ENCODE measurements at regions not wholly inside any gene's neighbourhood (a gene's known extent, or its start where the extent isn't known, plus 50 kb on each side); places are given as distances from the start of the nearest gene placed in this dataset.

GRCh38 chrX:81527881-81528440, 326.1 kb downstream of the SH3BGRL start:
- Histone ChIP-seq H4K20me1 (ENCODE audit: control insufficient read depth, insufficient read depth, insufficient read length) (no peaks in the 10 kb centered on the region), H2BK20ac (ENCODE audit: low read depth, low read length, poor library complexity, severe bottlenecking) (no peak overlapping the region), H3K79me1 (ENCODE audit: insufficient read depth, low read depth, low read length, poor library complexity, severe bottlenecking) (no peaks in the 10 kb centered on the region), H3K56ac (ENCODE audit: insufficient read length, low read depth, low read length) (no peak overlapping the region), H2BK120ac (ENCODE audit: low read depth, low read length, poor library complexity, severe bottlenecking) (no peak overlapping the region), H3K79me2 (ENCODE audit: insufficient read depth, low read length) (no peaks in the 10 kb centered on the region), H2AK5ac (ENCODE audit: insufficient read length, low read length) (no peak overlapping the region), H3K4me1 (ENCODE audit: insufficient read depth, low read length) (no peaks in the 10 kb centered on the region), H2BK12ac (ENCODE audit: insufficient read length, low read depth, low read length) (no peak overlapping the region), H3K18ac (ENCODE audit: insufficient read length, low read depth, low read length) (no peak overlapping the region), H3K14ac (ENCODE audit: insufficient read depth, low read length) (no peak overlapping the region), H3K4ac (ENCODE audit: low read depth, low read length) (no peak overlapping the region), H3K27ac (ENCODE audit: insufficient read length, low read depth, low read length) (no peak overlapping the region), H3K4me2 (ENCODE audit: insufficient read depth, insufficient read length, low read length) (no peak overlapping the region), H2BK5ac (ENCODE audit: insufficient read length, low read length) (no peak overlapping the region), H3K27me3 (ENCODE audit: insufficient read depth, low read length) (no peaks in the 10 kb centered on the region), H3T11ph (ENCODE audit: low read length) (no peak overlapping the region), H4K8ac (replicated peaks; ENCODE audit: insufficient read length, low read depth, low read length) (no peak overlapping the region), H4K5ac (ENCODE audit: insufficient read length, low read depth, low read length) (no peak overlapping the region), H3K23me2 (ENCODE audit: insufficient read length, low read depth, low read length, poor library complexity, severe bottlenecking) (no peaks in the 10 kb centered on the region), H3K23ac (ENCODE audit: insufficient read length, low read depth, low read length) (no peak overlapping the region), H3K9ac (ENCODE audit: extremely low read depth, insufficient read length, low read length) (no peak overlapping the region), H2AFZ (ENCODE audit: low read length) (no peak overlapping the region), H2BK15ac (ENCODE audit: low read depth, low read length) (no peak overlapping the region), H3K9me3 (ENCODE audit: control insufficient read depth, low read depth, low read length) (peaks cover 16% of the 10 kb centered on the region), H4K91ac (ENCODE audit: insufficient read length, low read depth, low read length) (no peak overlapping the region)
- peaks cover 83 to 93% of the 10 kb centered on the region in 2 experiments for H3K9me3 Mint-ChIP-seq
- no peak for DNase-seq
- peaks cover 3 to 7% of the 10 kb centered on the region in 2 experiments; a peak in 2 of 4 replicates for H3K4me1 Mint-ChIP-seq
- H3K4me3 Mint-ChIP-seq = no peak overlapping the region
- no peak overlapping the region for H3K27ac Mint-ChIP-seq
- TF ChIP-seq, protein P1, sequence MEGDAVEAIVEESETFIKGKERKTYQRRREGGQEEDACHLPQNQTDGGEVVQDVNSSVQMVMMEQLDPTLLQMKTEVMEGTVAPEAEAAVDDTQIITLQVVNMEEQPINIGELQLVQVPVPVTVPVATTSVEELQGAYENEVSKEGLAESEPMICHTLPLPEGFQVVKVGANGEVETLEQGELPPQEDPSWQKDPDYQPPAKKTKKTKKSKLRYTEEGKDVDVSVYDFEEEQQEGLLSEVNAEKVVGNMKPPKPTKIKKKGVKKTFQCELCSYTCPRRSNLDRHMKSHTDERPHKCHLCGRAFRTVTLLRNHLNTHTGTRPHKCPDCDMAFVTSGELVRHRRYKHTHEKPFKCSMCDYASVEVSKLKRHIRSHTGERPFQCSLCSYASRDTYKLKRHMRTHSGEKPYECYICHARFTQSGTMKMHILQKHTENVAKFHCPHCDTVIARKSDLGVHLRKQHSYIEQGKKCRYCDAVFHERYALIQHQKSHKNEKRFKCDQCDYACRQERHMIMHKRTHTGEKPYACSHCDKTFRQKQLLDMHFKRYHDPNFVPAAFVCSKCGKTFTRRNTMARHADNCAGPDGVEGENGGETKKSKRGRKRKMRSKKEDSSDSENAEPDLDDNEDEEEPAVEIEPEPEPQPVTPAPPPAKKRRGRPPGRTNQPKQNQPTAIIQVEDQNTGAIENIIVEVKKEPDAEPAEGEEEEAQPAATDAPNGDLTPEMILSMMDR (conservative IDR thresholded peaks at IDR 0.05) = no peak
- no peaks in the 10 kb centered on the region for H3K27me3 Mint-ChIP-seq (ENCODE audit: low read depth)
- WGBS (ENCODE audit: extremely low coverage, insufficient read length, low lambda C conversion rate) = no CpG with 5 or more reads among the region's 2 CpGs
- peaks cover 7 to 17% (median 11%) of the 10 kb centered on the region in 3 experiments; a peak in 6 of 7 replicates for H3K36me3 Mint-ChIP-seq (ENCODE audit: insufficient read depth in 1 of 3, low read depth in 3 of 3)

Measured in H9 (cell line).